Naive B cell (primary cell): ENCODE measurements at regions not wholly inside any gene's neighbourhood (a gene's known extent, or its start where the extent isn't known, plus 50 kb on each side); places are given as distances from the start of the nearest gene placed in this dataset.

Experiments used
- ATAC-seq, 2 donors: fragments of 150-1000 bp; cut with Tn5 transposase; 2 replicates each; pipeline ENCODE4 v1.10.0; 2021; ENCODE audit warnings: low read depth in 2 of 2, mild to moderate bottlenecking in 2 of 2, moderate library complexity in 2 of 2
- DNase-seq: peaks from one replicate; pipeline ENCODE4 v3.0.0; 2022
- H3K27ac Mint-ChIP-seq, 6 donors: one replicate each; pipeline ENCODE4 v1.8.0; 2020 to 2022; ENCODE audit warnings: mild to moderate bottlenecking in 6 of 6, mixed read lengths in 6 of 6, moderate library complexity in 5 of 6, inconsistent platforms in 2 of 6
- H3K27me3 Mint-ChIP-seq, 3 donors: one replicate each; pipeline ENCODE4 v1.8.0; 2021 to 2022; ENCODE audit warnings: mixed read lengths in 3 of 3, mild to moderate bottlenecking in 1 of 3
- H3K36me3 Mint-ChIP-seq, 2 donors: one replicate each; pipeline ENCODE4 v1.8.0; 2020 to 2022; ENCODE audit warnings: mixed read lengths in 2 of 2, inconsistent platforms in 1 of 2, mild to moderate bottlenecking in 1 of 2
- H3K4me1 Mint-ChIP-seq, 3 donors: one replicate each; pipeline ENCODE4 v1.8.0; 2020 to 2022; ENCODE audit warnings: mixed read lengths in 3 of 3, inconsistent platforms in 1 of 3, mild to moderate bottlenecking in 1 of 3, moderate library complexity in 1 of 3
- H3K4me3 Mint-ChIP-seq, 8 donors: one replicate each; pipeline ENCODE4 v1.8.0; 2020 to 2022; ENCODE audit warnings: mild to moderate bottlenecking in 8 of 8, mixed read lengths in 8 of 8, moderate library complexity in 8 of 8, inconsistent platforms in 2 of 8
- H3K9me3 Mint-ChIP-seq, 7 donors: one replicate each; pipeline ENCODE4 v1.8.0; 2020 to 2022; ENCODE audit warnings: mixed read lengths in 7 of 7, mild to moderate bottlenecking in 5 of 7, inconsistent platforms in 2 of 7, moderate library complexity in 1 of 7

GRCh38 chr15:69523010-69524001 lies 70.7 kb downstream of the RPLP1 start:
- DNase-seq = peak; percentile 11
- H3K27me3 Mint-ChIP-seq = peaks cover 14 to 21% (median 14%) of the 10 kb centered on the region in 3 donors
- no peak overlapping the region for H3K4me3 Mint-ChIP-seq
- peak overlapping the region in 2 of 6 donors; percentile 1 to 70 for H3K27ac Mint-ChIP-seq
- no peaks in the 10 kb centered on the region for H3K36me3 Mint-ChIP-seq
- no peaks in the 10 kb centered on the region for H3K9me3 Mint-ChIP-seq
- H3K4me1 Mint-ChIP-seq = no peaks in the 10 kb centered on the region
- peak in 1 of 2 donors; percentile 28 for ATAC-seq

DNA sequence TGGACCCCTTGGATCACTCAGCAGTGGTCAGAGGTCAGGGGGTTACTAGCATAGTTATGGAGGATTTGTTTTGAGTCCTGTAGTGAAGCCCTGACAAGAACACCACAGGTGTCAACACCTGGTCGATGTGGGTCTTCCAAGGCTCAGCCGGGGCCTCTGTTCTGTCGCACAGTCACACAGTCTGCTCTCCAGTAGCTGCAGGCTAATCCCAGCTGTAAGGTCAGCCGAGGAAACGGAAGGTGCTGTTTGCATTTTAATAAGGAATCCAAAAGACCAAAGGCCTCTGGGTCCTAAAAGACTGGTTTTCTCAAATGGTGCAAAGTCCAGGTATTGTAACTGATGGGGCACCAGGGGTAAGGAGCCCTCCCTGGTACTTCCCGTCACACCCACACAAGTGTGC lies 71.7 kb downstream of the RPLP1 start:
- ATAC-seq = no peak

DNA sequence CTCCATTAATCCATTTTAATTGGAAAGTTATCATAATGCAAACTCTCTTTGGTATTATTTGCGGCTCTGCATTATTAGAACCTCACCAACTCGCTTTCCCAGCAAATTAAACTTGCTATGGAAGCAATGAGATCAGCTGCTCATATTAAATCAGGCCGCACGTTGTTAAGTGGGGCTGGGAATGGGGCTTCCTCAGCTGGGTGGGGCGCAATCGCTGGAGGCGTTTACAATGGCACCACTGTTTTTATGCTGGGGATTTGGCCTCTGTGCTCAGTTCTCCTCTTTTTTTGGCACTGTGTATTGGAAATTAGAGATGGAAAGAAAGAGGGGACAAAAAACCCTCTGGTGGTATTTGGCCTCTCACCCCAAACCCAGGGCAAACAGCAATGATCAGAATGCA lies 72.2 kb downstream of the RPLP1 start:
- H3K36me3 Mint-ChIP-seq = no peaks in the 10 kb centered on the region
- peaks cover 12 to 18% (median 14%) of the 10 kb centered on the region in 3 donors for H3K27me3 Mint-ChIP-seq
- no peaks in the 10 kb centered on the region for H3K4me1 Mint-ChIP-seq
- H3K9me3 Mint-ChIP-seq = no peaks in the 10 kb centered on the region
- no peak overlapping the region for H3K4me3 Mint-ChIP-seq
- no peak for ATAC-seq
- no peak for DNase-seq
- H3K27ac Mint-ChIP-seq = no peak overlapping the region

More for the DNA sequence above, 71.7 kb downstream of the RPLP1 start:
- H3K9me3 Mint-ChIP-seq = no peaks in the 10 kb centered on the region
- H3K36me3 Mint-ChIP-seq = no peaks in the 10 kb centered on the region
- no peak overlapping the region for H3K27ac Mint-ChIP-seq
- no peaks in the 10 kb centered on the region for H3K4me1 Mint-ChIP-seq
- DNase-seq = no peak
- peaks cover 14 to 21% (median 17%) of the 10 kb centered on the region in 3 donors for H3K27me3 Mint-ChIP-seq
- H3K4me3 Mint-ChIP-seq = no peak overlapping the region

DNA sequence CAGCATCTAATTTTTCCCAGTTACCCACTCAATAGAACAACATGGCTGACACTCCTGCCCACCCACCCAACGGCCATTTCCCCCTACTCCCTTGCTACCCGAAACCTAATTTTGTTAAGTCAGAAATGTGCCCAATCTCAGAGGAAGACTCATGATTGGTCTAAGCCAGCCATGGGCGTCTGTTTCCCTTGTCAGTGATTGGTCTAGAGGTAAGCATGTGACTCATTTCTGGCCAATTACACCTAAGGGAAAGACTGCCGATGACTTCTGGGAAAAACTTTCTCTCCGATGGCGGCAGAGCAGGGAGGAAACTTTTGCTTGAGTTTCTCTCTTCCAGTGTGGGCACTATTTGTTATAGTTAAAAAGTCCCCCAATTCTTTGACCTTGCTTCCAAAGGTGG lies 72.9 kb downstream of the RPLP1 start:
- Mint-ChIP-seq H3K9me3 (no peaks in the 10 kb centered on the region), H3K27ac (no peak overlapping the region), H3K27me3 (peaks cover 9 to 19% (median 16%) of the 10 kb centered on the region in 3 donors), H3K4me1 (no peaks in the 10 kb centered on the region), H3K36me3 (no peaks in the 10 kb centered on the region), H3K4me3 (no peak overlapping the region)
- DNase-seq (no peak), ATAC-seq (no peak)

DNA sequence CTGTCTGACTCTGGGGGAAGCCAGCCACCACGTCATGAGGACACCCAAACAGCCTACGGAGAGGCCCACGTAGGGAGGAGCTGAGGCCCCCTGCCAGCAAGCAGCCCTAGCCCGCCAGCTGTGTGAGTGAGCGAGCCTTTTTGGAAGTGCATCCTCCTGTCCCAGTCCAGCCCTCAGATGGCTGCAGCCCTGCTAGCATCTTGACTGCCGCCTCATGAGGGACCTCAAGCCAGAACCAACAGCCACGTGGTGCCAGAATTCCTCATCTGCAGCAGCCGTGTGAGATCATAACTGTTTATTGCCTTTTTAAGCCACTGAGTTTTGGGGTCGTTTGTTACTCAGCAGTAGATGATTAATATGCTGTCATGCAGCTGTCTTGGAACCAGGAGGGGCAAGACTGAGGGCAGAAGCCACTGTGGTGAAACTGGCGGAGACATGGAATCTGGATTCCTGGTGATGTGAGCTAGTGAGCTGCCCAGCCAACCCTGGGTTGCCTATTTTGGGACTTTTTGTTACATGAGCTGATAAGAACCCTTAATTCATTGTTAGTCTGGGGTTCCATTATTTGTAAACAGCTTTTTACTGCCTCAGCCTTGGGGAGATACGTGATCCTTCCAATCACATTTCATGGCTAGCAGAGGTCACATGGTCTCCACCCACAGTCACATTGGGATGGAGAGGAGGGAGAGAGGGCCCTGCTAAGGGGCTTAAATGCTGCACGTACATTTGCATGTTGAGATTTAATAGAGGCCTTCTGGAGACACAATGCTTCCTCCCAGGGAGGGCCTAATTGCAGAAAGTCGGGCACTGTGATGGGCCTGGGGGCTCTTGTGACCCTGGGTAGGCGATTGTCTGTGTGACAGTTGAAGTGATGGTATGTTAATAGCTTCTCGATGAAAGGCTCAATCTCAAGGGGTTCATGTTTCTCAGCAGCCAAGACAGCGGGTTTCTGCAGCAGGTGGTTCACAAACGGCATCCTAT lies 73.8 kb downstream of the RPLP1 start:
- ATAC-seq (no peak), DNase-seq (no peak)
- Mint-ChIP-seq H3K4me1 (no peaks in the 10 kb centered on the region), H3K27me3 (peaks cover 4 to 16% (median 14%) of the 10 kb centered on the region in 3 donors), H3K36me3 (no peaks in the 10 kb centered on the region), H3K4me3 (no peak overlapping the region), H3K9me3 (no peaks in the 10 kb centered on the region), H3K27ac (no peak overlapping the region)

DNA sequence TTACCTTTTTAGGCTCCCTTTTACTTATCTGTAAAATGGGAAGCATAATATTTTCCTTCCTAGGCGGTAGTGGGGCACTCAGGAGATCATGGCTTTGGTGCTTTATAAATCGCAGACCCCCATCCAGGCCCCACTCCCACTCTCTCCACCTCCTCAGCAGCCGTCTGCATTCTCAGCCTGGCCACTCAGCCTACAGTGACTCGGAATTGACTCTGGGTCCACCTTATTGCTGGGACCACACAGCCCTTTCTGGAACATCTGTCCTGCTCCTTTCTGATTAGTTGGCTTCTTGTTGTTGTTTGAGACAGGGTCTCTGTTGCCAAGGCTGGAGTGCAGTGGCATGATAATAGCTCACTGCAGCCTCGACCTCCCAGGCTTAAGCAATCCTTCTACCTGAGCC lies 76.5 kb downstream of the RPLP1 start:
- Mint-ChIP-seq H3K4me3 (no peak overlapping the region), H3K4me1 (no peaks in the 10 kb centered on the region), H3K36me3 (no peaks in the 10 kb centered on the region), H3K27me3 (peaks cover 4 to 24% (median 21%) of the 10 kb centered on the region in 3 donors), H3K9me3 (no peaks in the 10 kb centered on the region), H3K27ac (no peak overlapping the region)
- ATAC-seq (no peak), DNase-seq (no peak)

GRCh38 chr15:69529961-69530633 lies 77.5 kb downstream of the RPLP1 start:
- H3K36me3 Mint-ChIP-seq = no peaks in the 10 kb centered on the region
- DNase-seq = no peak
- peaks cover 6 to 21% (median 18%) of the 10 kb centered on the region in 3 donors for H3K27me3 Mint-ChIP-seq
- H3K27ac Mint-ChIP-seq = peak overlapping the region in 2 of 6 donors; percentile 48 to 75
- ATAC-seq = no peak
- H3K4me1 Mint-ChIP-seq = no peaks in the 10 kb centered on the region
- H3K9me3 Mint-ChIP-seq = no peaks in the 10 kb centered on the region
- peak overlapping the region in 1 of 8 donors; percentile 53 for H3K4me3 Mint-ChIP-seq

GRCh38 chr15:69530991-69531664 lies 78.5 kb downstream of the RPLP1 start:
- no peaks in the 10 kb centered on the region for H3K4me1 Mint-ChIP-seq

GRCh38 chr15:69531665-69532027 lies 79.0 kb downstream of the RPLP1 start:
- Mint-ChIP-seq H3K36me3 (no peaks in the 10 kb centered on the region), H3K27ac (no peak overlapping the region)

More at GRCh38 chr15:69530991-69531664, 78.5 kb downstream of the RPLP1 start:
- no peak for DNase-seq
- no peak for ATAC-seq
- Mint-ChIP-seq H3K27me3 (peaks cover 3 to 21% (median 21%) of the 10 kb centered on the region in 3 donors), H3K27ac (no peak overlapping the region), H3K9me3 (no peaks in the 10 kb centered on the region), H3K4me3 (no peak overlapping the region), H3K36me3 (no peaks in the 10 kb centered on the region)

GRCh38 chr15:69532066-69532465 lies 79.4 kb downstream of the RPLP1 start:
- ATAC-seq = no peak
- Mint-ChIP-seq H3K27me3 (peaks cover 3 to 24% (median 23%) of the 10 kb centered on the region in 3 donors), H3K36me3 (no peaks in the 10 kb centered on the region), H3K27ac (peak overlapping the region in 1 of 6 donors; percentile 3), H3K4me1 (no peaks in the 10 kb centered on the region), H3K4me3 (no peak overlapping the region), H3K9me3 (no peaks in the 10 kb centered on the region)
- DNase-seq = no peak

More at GRCh38 chr15:69531665-69532027, 79.0 kb downstream of the RPLP1 start:
- no peak overlapping the region for H3K4me3 Mint-ChIP-seq
- no peaks in the 10 kb centered on the region for H3K4me1 Mint-ChIP-seq
- no peak for DNase-seq
- peaks cover 3 to 23% (median 21%) of the 10 kb centered on the region in 3 donors for H3K27me3 Mint-ChIP-seq
- no peak for ATAC-seq
- no peaks in the 10 kb centered on the region for H3K9me3 Mint-ChIP-seq

- no peaks in the 10 kb centered on the region for H3K36me3 Mint-ChIP-seq
- no peak for DNase-seq
Measured at GRCh38 chr15:69532856-69533255, 80.2 kb downstream of the RPLP1 start.

DNA sequence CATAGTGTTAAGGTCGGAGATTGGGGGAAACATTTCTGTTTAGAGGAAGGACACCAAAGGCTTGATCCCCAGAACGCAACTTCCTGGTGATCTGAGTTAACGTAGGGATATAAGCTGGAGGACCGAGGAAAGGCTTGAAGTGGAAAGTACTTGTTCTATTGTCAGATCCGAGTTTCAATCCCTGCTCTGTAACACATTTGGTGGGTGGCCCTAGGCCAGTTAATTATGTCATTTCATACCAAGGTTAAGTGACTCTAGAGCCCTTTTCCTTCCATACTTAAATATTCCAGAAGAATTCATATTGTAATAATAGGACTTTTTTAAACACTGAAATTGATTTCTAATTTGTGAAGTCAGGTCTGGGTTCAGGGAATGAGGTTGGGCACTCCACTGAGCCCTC lies 80.9 kb downstream of the RPLP1 start:
- ATAC-seq = no peak
- no peak for DNase-seq
- H3K36me3 Mint-ChIP-seq = no peaks in the 10 kb centered on the region
- no peak overlapping the region for H3K4me3 Mint-ChIP-seq
- H3K27me3 Mint-ChIP-seq = peaks cover 3 to 27% (median 26%) of the 10 kb centered on the region in 3 donors
- no peak overlapping the region for H3K27ac Mint-ChIP-seq
- H3K9me3 Mint-ChIP-seq = no peaks in the 10 kb centered on the region
- H3K4me1 Mint-ChIP-seq = no peaks in the 10 kb centered on the region

More at GRCh38 chr15:69532856-69533255, 80.2 kb downstream of the RPLP1 start:
- Mint-ChIP-seq H3K27ac (no peak overlapping the region), H3K4me1 (no peaks in the 10 kb centered on the region), H3K4me3 (no peak overlapping the region), H3K9me3 (no peaks in the 10 kb centered on the region), H3K27me3 (peaks cover 3 to 27% (median 26%) of the 10 kb centered on the region in 3 donors)
- ATAC-seq = no peak
